Ishikawa (cell line): ENCODE measurements at regions not wholly inside any gene's neighbourhood (a gene's known extent, or its start where the extent isn't known, plus 50 kb on each side); places are given as distances from the start of the nearest gene placed in this dataset.

ENCODE experiments used
- CEBPB ChIP-seq: IDR thresholded peaks from 2 replicates; pipeline ENCODE4 v1.6.1; 2012
- CREB1 ChIP-seq: IDR thresholded peaks from 2 replicates; pipeline ENCODE4 v1.6.1; 2012; ENCODE audit warnings: low read depth
- EGR1 ChIP-seq: IDR thresholded peaks from 2 replicates; pipeline ENCODE4 v1.6.1; 2012
- EP300 ChIP-seq: IDR thresholded peaks from 2 replicates; pipeline ENCODE4 v1.6.1; 2012; ENCODE audit warnings: borderline replicate concordance
- FOXM1 ChIP-seq: IDR thresholded peaks from 2 replicates; pipeline ENCODE4 v1.6.1; 2012; ENCODE audit warnings: low read depth, borderline replicate concordance
- MAX ChIP-seq: IDR thresholded peaks from 2 replicates; pipeline ENCODE4 v1.6.1; 2012
- NFIC ChIP-seq: IDR thresholded peaks from 2 replicates; pipeline ENCODE4 v1.6.1; 2012
- RAD21 ChIP-seq: IDR thresholded peaks from 2 replicates; pipeline ENCODE4 v1.6.1; 2012; ENCODE audit warnings: low read depth
- TAF1 ChIP-seq: IDR thresholded peaks from 2 replicates; pipeline ENCODE4 v1.6.1; 2012; ENCODE audit warnings: low read depth, mild to moderate bottlenecking
- TCF12 ChIP-seq: IDR thresholded peaks from 2 replicates; pipeline ENCODE4 v1.6.1; 2012; ENCODE audit warnings: low read depth
- TEAD4 ChIP-seq: IDR thresholded peaks from 2 replicates; pipeline ENCODE4 v1.6.1; 2012
- USF1 ChIP-seq: IDR thresholded peaks from 2 replicates; pipeline ENCODE4 v1.6.1; 2012
- YY1 ChIP-seq: IDR thresholded peaks from 2 replicates; pipeline ENCODE4 v1.6.1; 2012; ENCODE audit warnings: low read depth
- ZBTB7A ChIP-seq: IDR thresholded peaks from 2 replicates; pipeline ENCODE4 v1.6.1; 2012; ENCODE audit warnings: low read depth
- TF ChIP-seq, protein P1 (sequence below): IDR thresholded peaks from 2 replicates; pipeline ENCODE4 v1.6.1; 2012; ENCODE audit warnings: low read depth, mild to moderate bottlenecking

- TF ChIP-seq FOXM1 (no peak), TCF12 (no peak), EGR1 (no peak), CREB1 (no peak), USF1 (no peak), TEAD4 (no peak), NFIC (no peak), YY1 (no peak), CEBPB (no peak), EP300 (no peak), TAF1 (no peak), ZBTB7A (no peak), MAX (no peak), RAD21 (no peak)
- TF ChIP-seq, protein P1, sequence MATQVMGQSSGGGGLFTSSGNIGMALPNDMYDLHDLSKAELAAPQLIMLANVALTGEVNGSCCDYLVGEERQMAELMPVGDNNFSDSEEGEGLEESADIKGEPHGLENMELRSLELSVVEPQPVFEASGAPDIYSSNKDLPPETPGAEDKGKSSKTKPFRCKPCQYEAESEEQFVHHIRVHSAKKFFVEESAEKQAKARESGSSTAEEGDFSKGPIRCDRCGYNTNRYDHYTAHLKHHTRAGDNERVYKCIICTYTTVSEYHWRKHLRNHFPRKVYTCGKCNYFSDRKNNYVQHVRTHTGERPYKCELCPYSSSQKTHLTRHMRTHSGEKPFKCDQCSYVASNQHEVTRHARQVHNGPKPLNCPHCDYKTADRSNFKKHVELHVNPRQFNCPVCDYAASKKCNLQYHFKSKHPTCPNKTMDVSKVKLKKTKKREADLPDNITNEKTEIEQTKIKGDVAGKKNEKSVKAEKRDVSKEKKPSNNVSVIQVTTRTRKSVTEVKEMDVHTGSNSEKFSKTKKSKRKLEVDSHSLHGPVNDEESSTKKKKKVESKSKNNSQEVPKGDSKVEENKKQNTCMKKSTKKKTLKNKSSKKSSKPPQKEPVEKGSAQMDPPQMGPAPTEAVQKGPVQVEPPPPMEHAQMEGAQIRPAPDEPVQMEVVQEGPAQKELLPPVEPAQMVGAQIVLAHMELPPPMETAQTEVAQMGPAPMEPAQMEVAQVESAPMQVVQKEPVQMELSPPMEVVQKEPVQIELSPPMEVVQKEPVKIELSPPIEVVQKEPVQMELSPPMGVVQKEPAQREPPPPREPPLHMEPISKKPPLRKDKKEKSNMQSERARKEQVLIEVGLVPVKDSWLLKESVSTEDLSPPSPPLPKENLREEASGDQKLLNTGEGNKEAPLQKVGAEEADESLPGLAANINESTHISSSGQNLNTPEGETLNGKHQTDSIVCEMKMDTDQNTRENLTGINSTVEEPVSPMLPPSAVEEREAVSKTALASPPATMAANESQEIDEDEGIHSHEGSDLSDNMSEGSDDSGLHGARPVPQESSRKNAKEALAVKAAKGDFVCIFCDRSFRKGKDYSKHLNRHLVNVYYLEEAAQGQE = no peak
Observed at GRCh38 chr6:45775026-45775697, 240.5 kb downstream of the CLIC5 start.

- TF ChIP-seq MAX (no peak), RAD21 (no peak), TEAD4 (no peak), EP300 (no peak), NFIC (no peak), USF1 (no peak), FOXM1 (no peak), TCF12 (no peak), YY1 (no peak), CREB1 (no peak), ZBTB7A (no peak), EGR1 (no peak), CEBPB (no peak), TAF1 (no peak)
- TF ChIP-seq, protein P1 = no peak
Observed at GRCh38 chr6:45773906-45774305, 241.8 kb downstream of the CLIC5 start.

GRCh38 chr6:45772886-45773495 lies 242.7 kb downstream of the CLIC5 start:
- no peak for TF ChIP-seq TEAD4
- no peak for TF ChIP-seq ZBTB7A
- TF ChIP-seq YY1 = no peak
- TF ChIP-seq USF1 = no peak
- no peak for TF ChIP-seq FOXM1
- TF ChIP-seq EP300 = no peak
- TF ChIP-seq EGR1 = no peak
- TF ChIP-seq TCF12 = no peak
- no peak for TF ChIP-seq RAD21
- TF ChIP-seq, protein P1 = no peak
- no peak for TF ChIP-seq MAX
- no peak for TF ChIP-seq CEBPB
- no peak for TF ChIP-seq CREB1
- no peak for TF ChIP-seq NFIC
- TF ChIP-seq TAF1 = no peak
